H9 (cell line): ENCODE measurements at regions not wholly inside any gene's neighbourhood (a gene's known extent, or its start where the extent isn't known, plus 50 kb on each side); places are given as distances from the start of the nearest gene placed in this dataset.

Experiments used
- DNase-seq: peaks from one replicate; pipeline ENCODE4 v3.0.0-alpha.2; 2017
- H2AFZ ChIP-seq: one replicate; pipeline ENCODE4 v1.6.1; 2013; ENCODE audit warnings: mild to moderate bottlenecking, low read length, control low read depth, moderate library complexity
- H2AK5ac ChIP-seq: 2 replicates; pipeline ENCODE4 v1.6.1; 2013; ENCODE audit warnings: low read length, control low read depth, mixed read lengths; ENCODE audit not compliant: insufficient read length
- H2BK120ac ChIP-seq: one replicate; pipeline ENCODE4 v1.6.1; 2013; ENCODE audit warnings: low read depth, mild to moderate bottlenecking, low read length, control low read depth, inconsistent platforms; ENCODE audit not compliant: poor library complexity, severe bottlenecking
- H2BK12ac ChIP-seq: 2 replicates; pipeline ENCODE4 v1.6.1; 2013; ENCODE audit warnings: low read length, control low read depth, mixed read lengths, low read depth; ENCODE audit not compliant: insufficient read length
- H2BK15ac ChIP-seq: 2 replicates; pipeline ENCODE4 v1.6.1; 2013; ENCODE audit warnings: low read depth, low read length, control low read depth
- H2BK20ac ChIP-seq: one replicate; pipeline ENCODE4 v1.6.1; 2013; ENCODE audit warnings: low read depth, mild to moderate bottlenecking, low read length, control low read depth, inconsistent platforms; ENCODE audit not compliant: poor library complexity, severe bottlenecking
- H2BK5ac ChIP-seq: 2 replicates; pipeline ENCODE4 v1.6.1; 2013; ENCODE audit warnings: low read length, control low read depth, mixed read lengths; ENCODE audit not compliant: insufficient read length
- H3K14ac ChIP-seq: 2 replicates; pipeline ENCODE4 v1.6.1; 2013; ENCODE audit warnings: low read length, control low read depth; ENCODE audit not compliant: insufficient read depth
- H3K18ac ChIP-seq: 2 replicates; pipeline ENCODE4 v1.6.1; 2013; ENCODE audit warnings: low read depth, mild to moderate bottlenecking, mixed read lengths, low read length, control low read depth; ENCODE audit not compliant: insufficient read length
- H3K23ac ChIP-seq: 2 replicates; pipeline ENCODE4 v1.6.1; 2013; ENCODE audit warnings: low read length, control low read depth, mixed read lengths, low read depth; ENCODE audit not compliant: insufficient read length
- H3K23me2 ChIP-seq: 2 replicates; pipeline ENCODE4 v1.6.1; 2013; ENCODE audit warnings: low read depth, mild to moderate bottlenecking, mixed read lengths, low read length, control low read depth; ENCODE audit not compliant: insufficient read length, poor library complexity, severe bottlenecking
- H3K27ac ChIP-seq: 2 replicates; pipeline ENCODE4 v1.5.1; 2013; ENCODE audit warnings: low read length, control low read depth, mixed read lengths, low read depth; ENCODE audit not compliant: insufficient read length
- H3K27me3 ChIP-seq: 2 replicates; pipeline ENCODE4 v1.6.1; 2013; ENCODE audit warnings: low read length, control low read depth, inconsistent platforms; ENCODE audit not compliant: insufficient read depth
- H3K4ac ChIP-seq: 2 replicates; pipeline ENCODE4 v1.6.1; 2013; ENCODE audit warnings: low read depth, mild to moderate bottlenecking, control low read depth, inconsistent platforms, low read length, moderate library complexity
- H3K4me1 ChIP-seq: 2 replicates; pipeline ENCODE4 v1.6.1; 2013; ENCODE audit warnings: low read length, control low read depth, inconsistent platforms; ENCODE audit not compliant: insufficient read depth
- H3K4me2 ChIP-seq: 2 replicates; pipeline ENCODE4 v1.6.1; 2013; ENCODE audit warnings: low read length, control low read depth, mixed read lengths; ENCODE audit not compliant: insufficient read length, insufficient read depth
- H3K56ac ChIP-seq: 2 replicates; pipeline ENCODE4 v1.6.1; 2013; ENCODE audit warnings: low read depth, mild to moderate bottlenecking, mixed read lengths, low read length, control low read depth; ENCODE audit not compliant: insufficient read length
- H3K79me1 ChIP-seq: 2 replicates; pipeline ENCODE4 v1.6.1; 2013; ENCODE audit warnings: low read depth, mild to moderate bottlenecking, moderate library complexity, low read length, control low read depth, inconsistent platforms; ENCODE audit not compliant: insufficient read depth, poor library complexity, severe bottlenecking
- H3K79me2 ChIP-seq: 2 replicates; pipeline ENCODE4 v1.6.1; 2013; ENCODE audit warnings: low read length, control low read depth, inconsistent platforms; ENCODE audit not compliant: insufficient read depth
- H3K9ac ChIP-seq: 2 replicates; pipeline ENCODE4 v1.6.1; 2013; ENCODE audit warnings: low read length, control low read depth, mixed read lengths; ENCODE audit not compliant: insufficient read length; ENCODE audit errors: extremely low read depth
- H3K9me3 ChIP-seq: one replicate; pipeline ENCODE4 v1.6.1; 2013; ENCODE audit warnings: low read depth, low read length, inconsistent platforms; ENCODE audit not compliant: control insufficient read depth
- H3T11ph ChIP-seq: one replicate; pipeline ENCODE4 v1.6.1; 2013; ENCODE audit warnings: mild to moderate bottlenecking, low read length, control low read depth, inconsistent platforms
- H4K20me1 ChIP-seq: one replicate; pipeline ENCODE4 v1.6.1; 2013; ENCODE audit not compliant: control insufficient read depth, insufficient read length, insufficient read depth
- H4K5ac ChIP-seq: 2 replicates; pipeline ENCODE4 v1.6.1; 2013; ENCODE audit warnings: low read depth, mild to moderate bottlenecking, mixed read lengths, low read length, control low read depth; ENCODE audit not compliant: insufficient read length
- H4K8ac ChIP-seq: replicated peaks from 2 replicates; pipeline ENCODE4 v1.6.1; 2013; ENCODE audit warnings: low read length, control low read depth, mixed read lengths, low read depth; ENCODE audit not compliant: insufficient read length
- H4K91ac ChIP-seq: 2 replicates; pipeline ENCODE4 v1.6.1; 2013; ENCODE audit warnings: low read depth, mild to moderate bottlenecking, moderate library complexity, mixed read lengths, low read length, control low read depth; ENCODE audit not compliant: insufficient read length
- H3K27ac Mint-ChIP-seq, 3 experiments: 2 replicates in 2 of 3; 3 replicates in 1 of 3; pipeline ENCODE4 v1.8.0; 2020 to 2021; ENCODE audit warnings: mixed read lengths in 3 of 3, mild to moderate bottlenecking in 1 of 3, moderate library complexity in 1 of 3
- H3K27me3 Mint-ChIP-seq: 2 replicates; pipeline ENCODE4 v1.8.0; 2021; ENCODE audit warnings: low read depth, mild to moderate bottlenecking, moderate library complexity, mixed read lengths
- H3K36me3 Mint-ChIP-seq, 3 experiments: 2 replicates in 2 of 3; 3 replicates in 1 of 3; pipeline ENCODE4 v1.8.0; 2020 to 2021; ENCODE audit warnings: low read depth in 3 of 3, mixed read lengths in 3 of 3; ENCODE audit not compliant: insufficient read depth in 1 of 3
- H3K4me1 Mint-ChIP-seq, 2 experiments: 2 replicates each; pipeline ENCODE4 v1.8.0; 2020; ENCODE audit warnings: mixed read lengths in 2 of 2
- H3K4me3 Mint-ChIP-seq, 2 experiments: 2 replicates in 1 of 2; 3 replicates in 1 of 2; pipeline ENCODE4 v1.8.0; 2020 to 2021; ENCODE audit warnings: mild to moderate bottlenecking in 2 of 2, mixed read lengths in 2 of 2, moderate library complexity in 1 of 2
- H3K9me3 Mint-ChIP-seq, 2 experiments: 2 replicates in 1 of 2; 3 replicates in 1 of 2; pipeline ENCODE4 v1.8.0; 2020; ENCODE audit warnings: mild to moderate bottlenecking in 2 of 2, mixed read lengths in 2 of 2, moderate library complexity in 1 of 2
- CTCF ChIP-seq: fragments of 200-600 bp; sonication (generic); conservative IDR thresholded peaks from 3 replicates; pipeline ENCODE4 v1.8.0; 2021; ENCODE audit warnings: antibody characterized with exemption, mild to moderate bottlenecking
- WGBS: extraction: QIAGEN DNeasy Blood & Tissue Kit; methylation state at CpG from one replicate; pipeline ENCODE4 v1.1.7; 2013; ENCODE audit warnings: missing lambda C conversion rate, low lambda C conversion rate, mixed read lengths; ENCODE audit not compliant: insufficient read length; ENCODE audit errors: extremely low coverage; 5-methylcytosine and 5-hydroxymethylcytosine counted together

GRCh38 chr7:69204943-69205342 is 393.3 kb upstream of the AUTS2 start:
- Histone ChIP-seq H3K27me3 (no peaks in the 10 kb centered on the region), H3K9ac (no peak overlapping the region), H3K4me1 (no peaks in the 10 kb centered on the region), H4K91ac (no peak overlapping the region), H2BK15ac (no peak overlapping the region), H4K20me1 (no peaks in the 10 kb centered on the region), H2BK5ac (no peak overlapping the region), H3T11ph (no peak overlapping the region), H3K79me2 (no peaks in the 10 kb centered on the region), H3K56ac (no peak overlapping the region), H3K23ac (no peak overlapping the region), H2AFZ (no peak overlapping the region), H3K4me2 (no peak overlapping the region), H4K5ac (no peak overlapping the region), H2BK20ac (no peak overlapping the region), H2AK5ac (no peak overlapping the region), H3K4ac (no peak overlapping the region), H3K27ac (no peak overlapping the region), H4K8ac (no peak overlapping the region), H3K23me2 (no peaks in the 10 kb centered on the region), H2BK12ac (no peak overlapping the region), H3K14ac (no peak overlapping the region), H3K18ac (no peak overlapping the region), H3K9me3 (no peaks in the 10 kb centered on the region), H2BK120ac (no peak overlapping the region), H3K79me1 (no peaks in the 10 kb centered on the region)
- no CpG with 5 or more reads among the region's 3 CpGs for WGBS
- DNase-seq: no peak
- Mint-ChIP-seq H3K9me3 (no peaks in the 10 kb centered on the region), H3K27me3 (peaks cover 40% of the 10 kb centered on the region), H3K27ac (no peak overlapping the region), H3K36me3 (no peaks in the 10 kb centered on the region), H3K4me1 (peaks cover 2 to 3% of the 10 kb centered on the region in 2 experiments), H3K4me3 (no peak overlapping the region)
- TF ChIP-seq CTCF: no peak
